ENCODE measurements at regions not wholly inside any gene's neighbourhood (a gene's known extent, or its start where the extent isn't known, plus 50 kb on each side); places are given as distances from the start of the nearest gene placed in this dataset.
A peak's percentile ranks its signal among the peaks of the same experiment; 100 is the strongest.

- Histone ChIP-seq H3K36me3 (ENCODE audit: control insufficient read depth, insufficient read depth, low read length) (no peaks in the 10 kb centered on the region), H3K4me1 (replicated peaks in 1 of 2; ENCODE audit: control insufficient read depth in 2 of 2, insufficient read depth in 2 of 2, low read length in 2 of 2) (no peaks in the 10 kb centered on the region), H3K4me2 (ENCODE audit: insufficient read depth, low read length) (no peak overlapping the region), H3K27ac (ENCODE audit: extremely low read depth, low read depth, low read length) (no peak overlapping the region), H2AFZ (ENCODE audit: low read depth, low read length) (no peak overlapping the region), H4K20me1 (replicated peaks; ENCODE audit: control insufficient read depth, insufficient read depth, low read length) (no peaks in the 10 kb centered on the region), H3K79me2 (ENCODE audit: control insufficient read depth, insufficient read depth, low read length) (no peaks in the 10 kb centered on the region), H3K9me3 (replicated peaks; ENCODE audit: control insufficient read depth, insufficient read depth, low read depth, low read length) (no peaks in the 10 kb centered on the region), H3K27me3 (ENCODE audit: control insufficient read depth in 2 of 2, insufficient read depth in 2 of 2, low read length in 2 of 2) (no peaks in the 10 kb centered on the region), H3K4me3 (no peak overlapping the region), H3K9me1 (ENCODE audit: control insufficient read depth, insufficient read depth, low read length) (no peaks in the 10 kb centered on the region), H3K9ac (ENCODE audit: insufficient read depth in 1 of 2, low read depth in 2 of 2, low read length in 2 of 2) (no peak overlapping the region)
- 0% methylated on average over 1 of the region's 1 CpG for WGBS (ENCODE audit: insufficient coverage, low coverage, missing lambda C conversion rate)
- no TSS peak for BruUV-seq (replicated peaks)
- in situ Hi-C loops (cut with MboI) (no loop called here), intact Hi-C loops (cut with micrococcal nuclease) (no loop called here)
- ATAC-seq (no peak), FAIRE-seq (no peak), DNase-seq (ENCODE audit: extremely low read depth in 1 of 4, low spot score in 3 of 4) (no peak)
- TF ChIP-seq ILK (tag; IDR thresholded peaks at IDR 0.05; ENCODE audit: borderline replicate concordance, low read depth) (no peak), RBM14 (IDR thresholded peaks at IDR 0.05; ENCODE audit: borderline replicate concordance, insufficient read depth, low read depth, low read length) (no peak), ZNF551 (CRISPR knock-in tag; IDR thresholded peaks at IDR 0.05) (no peak), KHSRP (IDR thresholded peaks at IDR 0.05) (no peak), NCOA1 (IDR thresholded peaks at IDR 0.05; ENCODE audit: low read depth) (no peak), MAFK (IDR thresholded peaks at IDR 0.05; ENCODE audit: low read length) (peak; percentile 48; the same call in 1 of the 2 replicates), PBX2 (CRISPR knock-in tag; IDR thresholded peaks at IDR 0.05; ENCODE audit: low read depth) (no peak), PBX2 (tag; conservative IDR thresholded peaks at IDR 0.05; ENCODE audit: low read depth) (no peak), POLR2G (IDR thresholded peaks at IDR 0.05; ENCODE audit: low read depth, low read length) (no peak), HNRNPLL (IDR thresholded peaks at IDR 0.05; ENCODE audit: low read depth, low read length, poor library complexity, severe bottlenecking) (no peak), NFXL1 (CRISPR knock-in tag; IDR thresholded peaks at IDR 0.05) (no peak), MAFG (tag; conservative IDR thresholded peaks at IDR 0.05) (0 out of 2 replicates have a peak, but pooled peaks have one; percentile 6), ARNT (IDR thresholded peaks at IDR 0.05) (no peak), DDX20 (tag; IDR thresholded peaks at IDR 0.05; ENCODE audit: low read depth) (no peak), MAFF (IDR thresholded peaks at IDR 0.05; ENCODE audit: low read length) (peak; percentile 49), ATF3 (IDR thresholded peaks at IDR 0.05) (no peak), ATF3 (CRISPR knock-in tag; conservative IDR thresholded peaks at IDR 0.05) (no peak), SNRNP70 (optimal IDR thresholded peaks at IDR 0.05; ENCODE audit: low read depth, low read length) (no peak), U2AF2 (optimal IDR thresholded peaks at IDR 0.05; ENCODE audit: low read depth, low read length) (no peak)
- POLR2A ChIA-PET: no interaction called here
- CTCF ChIA-PET (ENCODE audit: low intra/inter-chr PET ratio): no interaction called here
Observed at GRCh38 chr13:57491318-57491717, 140.2 kb upstream of the PCDH17 start.

Data from K562 (cell line).